OCI-LY3 (cell line): ENCODE measurements at regions not wholly inside any gene's neighbourhood (a gene's known extent, or its start where the extent isn't known, plus 50 kb on each side); places are given as distances from the start of the nearest gene placed in this dataset.

Experiments used
- EZH2phosphoT487 ChIP-seq: fragments of 200-600 bp; shearing (Covaris generic); IDR thresholded peaks from 2 replicates; pipeline ENCODE4 v1.6.1; 2018; ENCODE audit warnings: antibody characterized with exemption, mixed run types, low read depth
- TF ChIP-seq, protein P1 (sequence below): fragments of 200-600, 300-600 bp; sonication (generic); IDR thresholded peaks from 2 replicates; pipeline ENCODE4 v1.5.1; 2014; ENCODE audit warnings: antibody characterized with exemption, low read length, low read depth

DNA sequence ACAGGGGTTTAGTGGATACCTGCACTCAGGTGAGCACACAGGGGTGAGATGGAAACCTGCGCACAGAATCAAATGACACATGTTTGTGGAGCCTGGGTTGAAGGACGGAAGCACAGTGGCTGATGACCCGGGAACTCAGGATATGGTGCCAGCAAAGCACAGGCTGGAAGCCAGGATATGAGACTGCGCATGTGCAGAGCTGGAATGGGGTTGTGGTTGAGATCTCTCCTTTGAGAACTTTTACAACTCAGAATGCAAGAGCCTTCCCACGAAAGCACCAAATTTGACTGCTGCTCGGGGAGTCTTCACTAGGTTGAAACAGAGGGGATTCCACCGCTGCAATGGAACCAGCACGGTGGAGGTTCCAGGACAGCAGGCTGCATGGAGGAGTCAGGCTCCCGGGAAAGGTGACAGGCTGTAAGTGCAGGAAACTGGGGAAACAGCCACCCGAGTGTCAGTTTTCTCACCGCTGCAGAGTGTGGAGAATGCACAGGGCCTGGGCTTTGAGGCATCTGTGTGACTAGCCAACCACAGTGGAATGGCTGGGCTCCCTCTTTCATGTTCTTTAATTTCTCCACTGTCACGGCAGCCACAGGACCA lies 133.4 kb upstream of the TCERG1L start:
- TF ChIP-seq EZH2phosphoT487 = no peak
- TF ChIP-seq, protein P1, sequence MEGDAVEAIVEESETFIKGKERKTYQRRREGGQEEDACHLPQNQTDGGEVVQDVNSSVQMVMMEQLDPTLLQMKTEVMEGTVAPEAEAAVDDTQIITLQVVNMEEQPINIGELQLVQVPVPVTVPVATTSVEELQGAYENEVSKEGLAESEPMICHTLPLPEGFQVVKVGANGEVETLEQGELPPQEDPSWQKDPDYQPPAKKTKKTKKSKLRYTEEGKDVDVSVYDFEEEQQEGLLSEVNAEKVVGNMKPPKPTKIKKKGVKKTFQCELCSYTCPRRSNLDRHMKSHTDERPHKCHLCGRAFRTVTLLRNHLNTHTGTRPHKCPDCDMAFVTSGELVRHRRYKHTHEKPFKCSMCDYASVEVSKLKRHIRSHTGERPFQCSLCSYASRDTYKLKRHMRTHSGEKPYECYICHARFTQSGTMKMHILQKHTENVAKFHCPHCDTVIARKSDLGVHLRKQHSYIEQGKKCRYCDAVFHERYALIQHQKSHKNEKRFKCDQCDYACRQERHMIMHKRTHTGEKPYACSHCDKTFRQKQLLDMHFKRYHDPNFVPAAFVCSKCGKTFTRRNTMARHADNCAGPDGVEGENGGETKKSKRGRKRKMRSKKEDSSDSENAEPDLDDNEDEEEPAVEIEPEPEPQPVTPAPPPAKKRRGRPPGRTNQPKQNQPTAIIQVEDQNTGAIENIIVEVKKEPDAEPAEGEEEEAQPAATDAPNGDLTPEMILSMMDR = no peak
